ACHN (cell line): ENCODE measurements at regions not wholly inside any gene's neighbourhood (a gene's known extent, or its start where the extent isn't known, plus 50 kb on each side); places are given as distances from the start of the nearest gene placed in this dataset.

ENCODE experiments used
- DNase-seq: peaks from one replicate; pipeline ENCODE4 v3.0.0-alpha.2; 2015
- in situ Hi-C: cut with HindIII; loops from 2 replicates; pipeline ENCODE4 v1.10.0; 2017; ENCODE audit warnings: low sequenced_read_pairs, low pct_ligation_motif_present, low pct_unique_long_range_greater_than_20kb

GRCh38 chr6:74333406-74333805 lies 637.4 kb downstream of the CD109 start:
- in situ Hi-C loops, result no loop called here

GRCh38 chr6:74320715-74321114 lies 624.7 kb downstream of the CD109 start:
- in situ Hi-C loops, result no loop called here
- DNase-seq, result no peak

More at GRCh38 chr6:74333406-74333805, 637.4 kb downstream of the CD109 start:
- no peak for DNase-seq

- in situ Hi-C loops, result no loop called here
- DNase-seq, result no peak
Measured at GRCh38 chr6:74320074-74320473, 624.1 kb downstream of the CD109 start.

- no peak for DNase-seq
- in situ Hi-C loops, result no loop called here
Measured at GRCh38 chr6:74319292-74319691, 623.3 kb downstream of the CD109 start.

- in situ Hi-C loops, result no loop called here
- no peak for DNase-seq
Measured at GRCh38 chr6:74318738-74319137, 622.7 kb downstream of the CD109 start.

GRCh38 chr6:74312081-74312480 lies 616.1 kb downstream of the CD109 start:
- DNase-seq, result no peak
- in situ Hi-C loops, result no loop called here

- in situ Hi-C loops, result no loop called here
- DNase-seq, result no peak
Measured at GRCh38 chr6:74311431-74311830, 615.4 kb downstream of the CD109 start.

GRCh38 chr6:74289884-74290283 lies 593.9 kb downstream of the CD109 start:
- in situ Hi-C loops, result no loop called here
- no peak for DNase-seq

GRCh38 chr6:74287932-74288331 lies 591.9 kb downstream of the CD109 start:
- in situ Hi-C loops, result no loop called here
- no peak for DNase-seq

- no peak for DNase-seq
- in situ Hi-C loops, result no loop called here
Measured at GRCh38 chr6:74287441-74287840, 591.4 kb downstream of the CD109 start.

- in situ Hi-C loops, result no loop called here
- DNase-seq, result no peak
Measured at GRCh38 chr6:74284284-74284683, 588.3 kb downstream of the CD109 start.

GRCh38 chr6:74283532-74283931 lies 587.5 kb downstream of the CD109 start:
- in situ Hi-C loops, result no loop called here
- DNase-seq, result no peak

- in situ Hi-C loops, result no loop called here
- DNase-seq, result no peak
Measured at GRCh38 chr6:74282143-74282689, 586.2 kb downstream of the CD109 start.

GRCh38 chr6:74280130-74280692 lies 584.2 kb downstream of the CD109 start:
- in situ Hi-C loops, result no loop called here
- DNase-seq, result no peak

GRCh38 chr6:74277777-74278186 lies 581.8 kb downstream of the CD109 start:
- DNase-seq, result no peak
- in situ Hi-C loops, result no loop called here

GRCh38 chr6:74273541-74273940 lies 577.5 kb downstream of the CD109 start:
- no peak for DNase-seq
- in situ Hi-C loops, result no loop called here

GRCh38 chr6:74269600-74269858 lies 573.5 kb downstream of the CD109 start:
- DNase-seq, result no peak
- in situ Hi-C loops, result no loop called here

- in situ Hi-C loops, result no loop called here
Measured at GRCh38 chr6:74268815-74269599, 573.0 kb downstream of the CD109 start.

GRCh38 chr6:74259981-74260380 lies 564.0 kb downstream of the CD109 start:
- DNase-seq, result no peak
- in situ Hi-C loops, result no loop called here

More at GRCh38 chr6:74268815-74269599, 573.0 kb downstream of the CD109 start:
- DNase-seq, result no peak

- in situ Hi-C loops, result no loop called here
Measured at GRCh38 chr6:74256781-74257180, 560.8 kb downstream of the CD109 start.

More at GRCh38 chr6:74256781-74257180, 560.8 kb downstream of the CD109 start:
- DNase-seq, result no peak
